Prostate gland (tissue), 2 donors: ENCODE measurements at regions not wholly inside any gene's neighbourhood (a gene's known extent, or its start where the extent isn't known, plus 50 kb on each side); places are given as distances from the start of the nearest gene placed in this dataset.

Experiments
- DNase-seq: peaks from one replicate; pipeline ENCODE4 v3.0.0-alpha.2; 2019; ENCODE audit warnings: low spot score
- H3K27ac ChIP-seq, 2 donors: fragments of 200-600 bp; sonication (generic); 2 replicates each; pipeline ENCODE4 v1.5.1; 2017 to 2019
- H3K27me3 ChIP-seq: fragments of 200-600 bp; sonication (generic); replicated peaks from 2 replicates; pipeline ENCODE4 v1.5.1; 2019; ENCODE audit not compliant: insufficient read depth
- H3K36me3 ChIP-seq, 2 donors: fragments of 200-600 bp; sonication (generic); 1 replicate in 1 of 2; 2 replicates in 1 of 2; pipeline versions ENCODE4 v1.5.1 to v1.8.1; 2017 to 2019
- H3K4me1 ChIP-seq: fragments of 200-600 bp; sonication (generic); replicated peaks from 2 replicates; pipeline ENCODE4 v1.5.1; 2019
- H3K4me3 ChIP-seq, 2 donors: fragments of 200-600 bp; sonication (generic); 2 replicates each; pipeline ENCODE4 v1.5.1; 2017 to 2019
- H3K9me3 ChIP-seq: fragments of 200-600 bp; sonication (generic); 2 replicates; pipeline ENCODE4 v1.5.1; 2017
- CTCF ChIP-seq, 4 experiments: fragments of 200-600 bp in 2 of 4; fragments of 450-650 bp in 2 of 4; sonication (generic) in 2 of 4; IDR thresholded peaks; 1 replicate in 3 of 4; 2 replicates in 1 of 4; pipeline ENCODE4 v1.5.1; 2016 to 2019; ENCODE audit warnings: antibody characterized with exemption in 4 of 4, mild to moderate bottlenecking in 2 of 4, moderate library complexity in 2 of 4
- POLR2A ChIP-seq: fragments of 450-650 bp; IDR thresholded peaks from one replicate; pipeline ENCODE4 v1.6.1; 2016; ENCODE audit warnings: antibody characterized with exemption, mild to moderate bottlenecking
- POLR2AphosphoS5 ChIP-seq: sonication (generic); formaldehyde crosslinking; IDR thresholded peaks from one replicate; pipeline ENCODE4 v1.6.1; 2017; ENCODE audit warnings: antibody characterized with exemption
- WGBS: methylation state at CpG from one replicate; pipeline ENCODE4 v1.1.5; 2018; 5-methylcytosine and 5-hydroxymethylcytosine counted together
- intact Hi-C: fragments of 100-400 bp; cut with DNase I; formaldehyde crosslinking; loops from one replicate; pipeline ENCODE4 v1.14.2; 2022

DNA sequence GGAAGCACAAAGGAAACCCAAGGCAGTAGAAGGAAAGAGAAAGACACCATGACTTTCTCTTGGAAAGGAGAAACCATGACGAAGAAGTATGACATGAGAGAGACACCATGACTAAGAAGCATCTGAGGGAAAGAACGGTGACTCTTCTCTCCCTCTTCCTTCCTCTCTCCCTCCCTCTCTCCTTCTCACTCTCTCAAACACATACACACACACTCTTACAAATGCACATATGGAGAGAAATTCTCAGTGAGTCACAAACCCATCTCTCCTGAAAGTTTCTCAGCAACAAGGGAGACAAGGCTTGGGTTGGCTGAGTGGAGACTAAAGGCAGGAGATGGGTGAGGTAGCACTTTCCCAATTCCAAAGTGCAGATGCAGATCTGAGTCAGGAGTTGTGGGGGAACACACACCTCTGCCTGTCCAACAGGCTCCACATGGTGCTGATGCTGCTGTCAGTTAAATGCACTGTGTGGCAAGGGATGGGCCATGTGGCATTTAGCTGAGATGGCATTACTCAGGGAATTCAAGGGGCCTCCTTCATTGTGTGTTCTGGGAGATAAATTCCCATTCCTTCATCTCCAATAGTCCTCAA, 336.7 kb upstream of the C16orf82 start:
- H3K4me1 ChIP-seq, result no peaks in the 10 kb centered on the region
- H3K27ac ChIP-seq, result no peak overlapping the region
- H3K4me3 ChIP-seq, result no peak overlapping the region
- WGBS, result 74% methylated on average over 2 of the region's 2 CpGs
- no peaks in the 10 kb centered on the region for H3K27me3 ChIP-seq
- TF ChIP-seq POLR2A, result no peak
- no peak for TF ChIP-seq POLR2AphosphoS5
- no peaks in the 10 kb centered on the region for H3K9me3 ChIP-seq
- H3K36me3 ChIP-seq, result no peaks in the 10 kb centered on the region
- DNase-seq, result no peak
- intact Hi-C loops, result no loop called here

GRCh38 chr16:26731729-26732128, 335.0 kb upstream of the C16orf82 start:
- Histone ChIP-seq H3K27me3 (no peaks in the 10 kb centered on the region), H3K4me3 (no peak overlapping the region), H3K36me3 (no peaks in the 10 kb centered on the region), H3K27ac (no peak overlapping the region), H3K9me3 (no peaks in the 10 kb centered on the region), H3K4me1 (no peaks in the 10 kb centered on the region)
- intact Hi-C loops, result no loop called here
- no peak for DNase-seq
- WGBS, result 79% methylated on average over 4 of the region's 4 CpGs
- TF ChIP-seq POLR2AphosphoS5 (no peak), POLR2A (no peak), CTCF (IDR thresholded peaks at IDR 0.05) (no peak)

- Histone ChIP-seq H3K27me3 (no peaks in the 10 kb centered on the region), H3K4me3 (no peak overlapping the region), H3K36me3 (no peaks in the 10 kb centered on the region), H3K9me3 (no peaks in the 10 kb centered on the region), H3K4me1 (no peaks in the 10 kb centered on the region), H3K27ac (no peak overlapping the region)
- intact Hi-C loops, result no loop called here
- DNase-seq, result peak; percentile 8
- TF ChIP-seq POLR2AphosphoS5, result no peak
- TF ChIP-seq CTCF (IDR thresholded peaks at IDR 0.05), result no peak
- no peak for TF ChIP-seq POLR2A
- 38% methylated on average over 1 of the region's 1 CpG for WGBS
Measured at GRCh38 chr16:26733710-26734109, 333.0 kb upstream of the C16orf82 start.

- Histone ChIP-seq H3K36me3 (no peaks in the 10 kb centered on the region), H3K4me1 (no peaks in the 10 kb centered on the region), H3K9me3 (no peaks in the 10 kb centered on the region), H3K4me3 (no peak overlapping the region), H3K27me3 (no peaks in the 10 kb centered on the region), H3K27ac (no peak overlapping the region)
- no peak for DNase-seq
- WGBS, result 78% methylated on average over 3 of the region's 3 CpGs
- no peak for TF ChIP-seq POLR2AphosphoS5
- no peak for TF ChIP-seq CTCF (IDR thresholded peaks at IDR 0.05)
- TF ChIP-seq POLR2A, result no peak
- intact Hi-C loops, result no loop called here
Measured at GRCh38 chr16:26735521-26735920, 331.2 kb upstream of the C16orf82 start.

DNA sequence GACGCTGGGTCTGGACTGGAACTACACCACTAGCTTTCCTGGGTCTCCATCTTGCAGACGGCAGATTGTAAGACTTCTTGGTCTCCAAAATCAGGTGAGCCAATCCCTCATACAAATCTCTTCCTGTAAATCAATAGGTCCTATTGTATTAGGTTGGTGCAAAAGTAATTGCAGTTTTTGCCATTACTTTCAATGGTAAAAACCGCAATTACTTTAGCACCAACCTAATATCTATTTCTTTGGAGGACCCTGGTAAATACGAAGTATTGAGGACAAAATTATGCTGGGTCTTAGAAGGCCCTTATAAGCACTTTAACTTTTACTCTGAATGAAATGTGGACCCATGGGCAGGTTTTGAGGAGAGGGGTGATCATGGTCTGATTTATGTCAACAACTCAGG, 330.6 kb upstream of the C16orf82 start:
- intact Hi-C loops, result no loop called here
- DNase-seq, result no peak
- TF ChIP-seq POLR2A (no peak), CTCF (IDR thresholded peaks at IDR 0.05) (no peak), POLR2AphosphoS5 (no peak)
- Histone ChIP-seq H3K9me3 (no peaks in the 10 kb centered on the region), H3K4me3 (no peak overlapping the region), H3K4me1 (no peaks in the 10 kb centered on the region), H3K36me3 (no peaks in the 10 kb centered on the region), H3K27me3 (no peaks in the 10 kb centered on the region), H3K27ac (no peak overlapping the region)
- 80% methylated on average over 4 of the region's 4 CpGs for WGBS
